GM12878 (cell line): ENCODE measurements at regions not wholly inside any gene's neighbourhood (a gene's known extent, or its start where the extent isn't known, plus 50 kb on each side); places are given as distances from the start of the nearest gene placed in this dataset.

Experiments
- ATAC-seq: fragments of 200-7000 bp; cut with Tn5 transposase; 3 replicates; pipeline ENCODE4 v1.9.1; 2020; ENCODE audit warnings: mild to moderate bottlenecking, moderate library complexity
- BruUV-seq: library from RNA; stranded (reverse); fragments of 400-500 nt; replicated peaks from 2 replicates; lab custom pipeline; 2021; lab: Mats Ljungman, UMichigan
- CTCF ChIA-PET: fragments of 300-600 bp; sonication (Branson Sonifier 250); formaldehyde crosslinking; extraction: SDS; loops from one replicate; lab custom pipeline; 2021; ENCODE audit warnings: inconsistent platforms; lab: Yijun Ruan, JAX
- POLR2A ChIA-PET: fragments of 350-600 bp; formaldehyde crosslinking; extraction: SDS; loops from one replicate; lab custom pipeline; 2021; ENCODE audit warnings: inconsistent platforms; lab: Charles Lee
- RAD21 ChIA-PET: fragments of 300-600 bp; sonication (Branson Sonifier 250); formaldehyde crosslinking; loops from one replicate; lab custom pipeline; 2023; ENCODE audit warnings: antibody characterized with exemption; ENCODE audit not compliant: unreplicated experiment; lab: Charles Lee
- SMC1A ChIA-PET: fragments of 300-600 bp; sonication (Branson Sonifier 250); formaldehyde crosslinking; loops from one replicate; lab custom pipeline; 2023; ENCODE audit not compliant: unreplicated experiment, uncharacterized antibody; lab: Charles Lee
- DNase-seq: peaks from one replicate; pipeline ENCODE4 v3.0.0-alpha.2; 2011; ENCODE audit warnings: low read depth, low spot score
- FAIRE-seq: peaks from 3 replicates; lab custom pipeline; 2011; peaks lifted over from hg19 to GRCh38; lab: Jason Lieb, UNC
- H2AFZ ChIP-seq: 2 replicates; pipeline ENCODE4 v1.6.0; 2011; ENCODE audit warnings: low read depth, low read length, control low read depth; ENCODE audit not compliant: control insufficient read depth
- H3K27ac ChIP-seq: 2 replicates; pipeline ENCODE4 v1.5.1; 2011; ENCODE audit warnings: control low read depth; ENCODE audit not compliant: control insufficient read depth, insufficient read depth
- H3K27me3 ChIP-seq, 2 experiments: replicated peaks in 1 of 2; 2 replicates each; pipeline versions ENCODE4 v1.6.0 to v1.6.1; 2011; ENCODE audit warnings: low read length in 1 of 2; ENCODE audit not compliant: control insufficient read depth in 2 of 2, insufficient read depth in 2 of 2
- H3K36me3 ChIP-seq, 2 experiments: 2 replicates each; pipeline ENCODE4 v1.5.1; 2011; ENCODE audit warnings: low read length in 1 of 2; ENCODE audit not compliant: control insufficient read depth in 2 of 2, insufficient read depth in 2 of 2
- H3K4me1 ChIP-seq: 2 replicates; pipeline ENCODE4 v1.6.1; 2011; ENCODE audit warnings: mild to moderate bottlenecking, low read length, moderate library complexity, mixed read lengths; ENCODE audit not compliant: control insufficient read depth, insufficient read depth
- H3K4me2 ChIP-seq: 2 replicates; pipeline ENCODE4 v1.6.0; 2011; ENCODE audit warnings: control low read depth; ENCODE audit not compliant: control insufficient read depth, insufficient read depth
- H3K4me3 ChIP-seq: fragments of 200-600 bp; sonication (generic); 2 replicates; pipeline ENCODE4 v1.5.1; 2016
- H3K79me2 ChIP-seq: 2 replicates; pipeline ENCODE4 v1.6.0; 2011; ENCODE audit warnings: low read length; ENCODE audit not compliant: control insufficient read depth, insufficient read depth
- H3K9ac ChIP-seq: 2 replicates; pipeline ENCODE4 v1.8.0; 2011; ENCODE audit warnings: low read length, control low read depth, mixed read lengths; ENCODE audit not compliant: control insufficient read depth, insufficient read depth
- H3K9me3 ChIP-seq: replicated peaks from 3 replicates; pipeline ENCODE4 v1.5.1; 2011; ENCODE audit warnings: mild to moderate bottlenecking, low read length; ENCODE audit not compliant: control insufficient read depth, insufficient read depth
- H4K20me1 ChIP-seq: 2 replicates; pipeline ENCODE4 v1.6.0; 2011; ENCODE audit not compliant: control insufficient read depth, insufficient read depth
- HSF1 ChIP-seq: fragments of 150-350 bp; IDR thresholded peaks from 2 replicates; pipeline ENCODE4 v1.6.1; 2014; ENCODE audit warnings: mild to moderate bottlenecking, low read depth, low read length
- NKRF ChIP-seq: fragments of 450-650 bp; conservative IDR thresholded peaks from 2 replicates; pipeline ENCODE4 v1.6.1; 2017; ENCODE audit warnings: mild to moderate bottlenecking, moderate library complexity
- PAX5 ChIP-seq: IDR thresholded peaks from 2 replicates; pipeline ENCODE4 v1.6.1; 2011; ENCODE audit warnings: low read depth, low read length, borderline replicate concordance
- SMAD5 ChIP-seq: IDR thresholded peaks from 2 replicates; pipeline ENCODE4 v1.6.1; 2016; ENCODE audit warnings: antibody characterized with exemption, low read depth
- SUZ12 ChIP-seq: fragments of 200-600 bp; sonication (generic); IDR thresholded peaks from one replicate; pipeline ENCODE4 v1.6.1; 2018; ENCODE audit warnings: antibody characterized with exemption, mild to moderate bottlenecking; ENCODE audit not compliant: unreplicated experiment
- ZNF24 ChIP-seq: fragments of 450-650 bp; IDR thresholded peaks from 2 replicates; pipeline ENCODE4 v1.6.1; 2017; ENCODE audit warnings: antibody characterized with exemption, mild to moderate bottlenecking
- WGBS: methylation state at CpG from one replicate; pipeline ENCODE4 v1.1.6; 2016; ENCODE audit warnings: low lambda C conversion rate; ENCODE audit not compliant: insufficient replicate concordance, insufficient coverage; ENCODE audit errors: missing lambda C conversion rate; 5-methylcytosine and 5-hydroxymethylcytosine counted together
- in situ Hi-C: fragments of 300-500 bp; cut with MboI; formaldehyde crosslinking; loops from 9 replicates; pipeline ENCODE4 v1.14.3; 2018; ENCODE audit warnings: mixed read lengths
- intact Hi-C: fragments of 100-400 bp; cut with micrococcal nuclease; formaldehyde crosslinking; loops from one replicate; pipeline ENCODE4 v1.14.2; 2022; ENCODE audit not compliant: unreplicated experiment
- TF ChIP-seq, protein P1 (sequence below): fragments of 450-650 bp; IDR thresholded peaks from 2 replicates; pipeline ENCODE4 v1.6.1; 2017; ENCODE audit warnings: antibody characterized with exemption, mild to moderate bottlenecking, moderate library complexity

- intact Hi-C loops (loop anchor here (1.0 to 2.0 kb wide), 3 partner anchors 161 to 475 kb away; no protein-coding TSS in a partner anchor), in situ Hi-C loops (no loop called here)
- peak overlapping the region; percentile 88 for H3K4me2 ChIP-seq
- no peaks in the 10 kb centered on the region; the same call in 2 of the 3 replicates for H3K9me3 ChIP-seq
- no peak overlapping the region for H3K27ac ChIP-seq
- H3K4me1 ChIP-seq = peaks cover 4% of the 10 kb centered on the region; the same call in 1 of the 2 replicates
- ChIA-PET CTCF (interaction anchor here (0.7 to 4.8 kb wide), 20 partner anchors 12 to 924 kb away, joined by 3 to 59 read pairs (median 4); partner anchors contain the start of gene DAPK1), POLR2A (no interaction called here), SMC1A (interaction anchor here (0.8 to 2.5 kb wide), 15 partner anchors 12 to 331 kb away, joined by 3 to 26 read pairs (median 4); partner anchors contain the start of gene DAPK1), RAD21 (interaction anchor here (0.7 to 2.0 kb wide), 8 partner anchors 11 to 329 kb away, joined by 3 to 14 read pairs (median 4); partner anchors contain the start of gene DAPK1)
- no peaks in the 10 kb centered on the region for H3K79me2 ChIP-seq
- no peaks in the 10 kb centered on the region for H3K36me3 ChIP-seq
- no peak overlapping the region for H3K9ac ChIP-seq
- H3K4me3 ChIP-seq = peak overlapping the region; percentile 8; the same call in 1 of the 2 replicates
- H3K27me3 ChIP-seq = no peaks in the 10 kb centered on the region
- H4K20me1 ChIP-seq = no peaks in the 10 kb centered on the region
- DNase-seq = no peak
- TF ChIP-seq HSF1 (no peak), ZNF24 (no peak), SUZ12 (no peak), NKRF (no peak), SMAD5 (no peak), PAX5 (no peak)
- TF ChIP-seq, protein P1, sequence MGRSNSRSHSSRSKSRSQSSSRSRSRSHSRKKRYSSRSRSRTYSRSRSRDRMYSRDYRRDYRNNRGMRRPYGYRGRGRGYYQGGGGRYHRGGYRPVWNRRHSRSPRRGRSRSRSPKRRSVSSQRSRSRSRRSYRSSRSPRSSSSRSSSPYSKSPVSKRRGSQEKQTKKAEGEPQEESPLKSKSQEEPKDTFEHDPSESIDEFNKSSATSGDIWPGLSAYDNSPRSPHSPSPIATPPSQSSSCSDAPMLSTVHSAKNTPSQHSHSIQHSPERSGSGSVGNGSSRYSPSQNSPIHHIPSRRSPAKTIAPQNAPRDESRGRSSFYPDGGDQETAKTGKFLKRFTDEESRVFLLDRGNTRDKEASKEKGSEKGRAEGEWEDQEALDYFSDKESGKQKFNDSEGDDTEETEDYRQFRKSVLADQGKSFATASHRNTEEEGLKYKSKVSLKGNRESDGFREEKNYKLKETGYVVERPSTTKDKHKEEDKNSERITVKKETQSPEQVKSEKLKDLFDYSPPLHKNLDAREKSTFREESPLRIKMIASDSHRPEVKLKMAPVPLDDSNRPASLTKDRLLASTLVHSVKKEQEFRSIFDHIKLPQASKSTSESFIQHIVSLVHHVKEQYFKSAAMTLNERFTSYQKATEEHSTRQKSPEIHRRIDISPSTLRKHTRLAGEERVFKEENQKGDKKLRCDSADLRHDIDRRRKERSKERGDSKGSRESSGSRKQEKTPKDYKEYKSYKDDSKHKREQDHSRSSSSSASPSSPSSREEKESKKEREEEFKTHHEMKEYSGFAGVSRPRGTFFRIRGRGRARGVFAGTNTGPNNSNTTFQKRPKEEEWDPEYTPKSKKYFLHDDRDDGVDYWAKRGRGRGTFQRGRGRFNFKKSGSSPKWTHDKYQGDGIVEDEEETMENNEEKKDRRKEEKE = no peak
- no TSS peak for BruUV-seq
- WGBS = 28% methylated on average over 14 of the region's 14 CpGs
- peak overlapping the region; percentile 9 for H2AFZ ChIP-seq
- ATAC-seq = no peak
- FAIRE-seq = no peak
These were observed 160.2 kb upstream of the DAPK1 start for GRCh38 chr9:87337335-87338087.
